MM.1S (cell line): ENCODE measurements at regions not wholly inside any gene's neighbourhood (a gene's known extent, or its start where the extent isn't known, plus 50 kb on each side); places are given as distances from the start of the nearest gene placed in this dataset.

Source experiments
- DNase-seq: peaks from one replicate; pipeline ENCODE4 v3.0.0-alpha.2; 2015
- H2AFZ ChIP-seq: fragments of 300-600 bp; sonication (generic); 2 replicates; pipeline ENCODE4 v1.6.0; 2016; ENCODE audit warnings: antibody characterized with exemption, low read length
- H3F3A ChIP-seq: fragments of 300-600 bp; sonication (generic); 2 replicates; pipeline ENCODE4 v1.6.1; 2016; ENCODE audit warnings: mild to moderate bottlenecking, antibody characterized with exemption, low read length, moderate library complexity, mixed read lengths; ENCODE audit not compliant: insufficient read depth
- H3K27ac ChIP-seq: fragments of 300-600 bp; sonication (generic); 2 replicates; pipeline ENCODE4 v1.5.1; 2016; ENCODE audit warnings: mild to moderate bottlenecking, low read length
- H3K27me3 ChIP-seq: fragments of 300-600 bp; sonication (generic); replicated peaks from 2 replicates; pipeline ENCODE4 v1.6.0; 2016; ENCODE audit warnings: low read length; ENCODE audit not compliant: insufficient read depth
- H3K36me3 ChIP-seq: fragments of 300-600 bp; sonication (generic); replicated peaks from 2 replicates; pipeline ENCODE4 v1.6.1; 2016; ENCODE audit warnings: mild to moderate bottlenecking, low read length, mixed read lengths; ENCODE audit not compliant: insufficient read depth
- H3K4me1 ChIP-seq: fragments of 300-600 bp; sonication (generic); 2 replicates; pipeline ENCODE4 v1.6.1; 2016; ENCODE audit warnings: low read length, mixed read lengths
- H3K4me2 ChIP-seq: fragments of 300-600 bp; sonication (generic); 2 replicates; pipeline ENCODE4 v1.6.0; 2016; ENCODE audit warnings: low read depth, low read length
- H3K4me3 ChIP-seq: fragments of 300-600 bp; sonication (generic); 2 replicates; pipeline ENCODE4 v1.5.1; 2016; ENCODE audit warnings: low read length, mixed read lengths
- H3K79me2 ChIP-seq: fragments of 300-600 bp; sonication (generic); 2 replicates; pipeline ENCODE4 v1.6.1; 2016; ENCODE audit warnings: mixed run types, low read length, mixed read lengths
- H3K9ac ChIP-seq: fragments of 300-600 bp; sonication (generic); 2 replicates; pipeline ENCODE4 v1.6.1; 2016; ENCODE audit warnings: low read length, mixed read lengths
- H3K9me2 ChIP-seq: fragments of 300-600 bp; sonication (generic); replicated peaks from 2 replicates; pipeline ENCODE4 v1.6.1; 2016; ENCODE audit warnings: mild to moderate bottlenecking, low read length, mixed read lengths; ENCODE audit not compliant: insufficient read depth
- H3K9me3 ChIP-seq: fragments of 300-600 bp; sonication (generic); replicated peaks from 2 replicates; pipeline ENCODE4 v1.6.1; 2016; ENCODE audit warnings: mild to moderate bottlenecking, low read length, mixed read lengths; ENCODE audit not compliant: insufficient read depth
- H4K20me1 ChIP-seq: fragments of 300-600 bp; sonication (generic); 2 replicates; pipeline ENCODE4 v1.6.1; 2016; ENCODE audit warnings: mild to moderate bottlenecking, low read length, moderate library complexity, mixed read lengths; ENCODE audit not compliant: insufficient read depth
- EZH2 ChIP-seq: fragments of 300-600 bp; sonication (generic); optimal IDR thresholded peaks from 2 replicates; pipeline ENCODE3; 2017; ENCODE audit warnings: low read depth, mild to moderate bottlenecking, antibody characterized with exemption, low read length, mixed read lengths
- EZH2phosphoT487 ChIP-seq: fragments of 300-600 bp; sonication (generic); IDR thresholded peaks from 2 replicates; pipeline ENCODE4 v1.6.1; 2018; ENCODE audit warnings: antibody characterized with exemption, low read length
- TF ChIP-seq, protein P1 (sequence below): fragments of 300-600 bp; sonication (generic); IDR thresholded peaks from 2 replicates; pipeline ENCODE4 v1.5.1; 2016; ENCODE audit warnings: antibody characterized with exemption, low read length, mixed read lengths

DNA sequence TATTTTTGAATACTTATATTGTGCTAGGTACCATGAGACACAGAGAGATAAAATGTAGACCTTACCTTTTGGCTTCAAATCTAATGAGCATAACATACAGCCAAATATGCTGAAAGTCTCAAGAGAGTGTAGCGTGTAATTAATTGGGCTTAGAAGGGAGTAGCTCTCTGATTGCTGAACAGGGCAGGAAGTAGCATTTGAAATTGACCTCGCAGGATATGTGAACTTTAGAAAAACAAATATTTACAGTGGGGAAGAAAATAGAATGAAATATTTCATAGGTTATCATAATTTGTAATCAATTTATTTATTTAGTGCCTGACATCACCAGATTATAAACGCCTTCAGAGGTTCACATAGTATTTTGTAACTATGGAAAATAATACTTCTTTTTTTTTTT, 327.1 kb downstream of the RFC3 start:
- Histone ChIP-seq H3K9me2 (no peaks in the 10 kb centered on the region), H3K27ac (no peak overlapping the region), H3K79me2 (no peaks in the 10 kb centered on the region), H3K4me1 (no peaks in the 10 kb centered on the region), H3K9me3 (no peaks in the 10 kb centered on the region), H3K36me3 (no peaks in the 10 kb centered on the region), H3K9ac (no peak overlapping the region), H4K20me1 (no peaks in the 10 kb centered on the region), H3K4me3 (no peak overlapping the region), H3F3A (no peaks in the 10 kb centered on the region), H3K4me2 (no peak overlapping the region), H2AFZ (no peak overlapping the region), H3K27me3 (no peaks in the 10 kb centered on the region)
- TF ChIP-seq EZH2 (no peak), EZH2phosphoT487 (no peak)
- TF ChIP-seq, protein P1, sequence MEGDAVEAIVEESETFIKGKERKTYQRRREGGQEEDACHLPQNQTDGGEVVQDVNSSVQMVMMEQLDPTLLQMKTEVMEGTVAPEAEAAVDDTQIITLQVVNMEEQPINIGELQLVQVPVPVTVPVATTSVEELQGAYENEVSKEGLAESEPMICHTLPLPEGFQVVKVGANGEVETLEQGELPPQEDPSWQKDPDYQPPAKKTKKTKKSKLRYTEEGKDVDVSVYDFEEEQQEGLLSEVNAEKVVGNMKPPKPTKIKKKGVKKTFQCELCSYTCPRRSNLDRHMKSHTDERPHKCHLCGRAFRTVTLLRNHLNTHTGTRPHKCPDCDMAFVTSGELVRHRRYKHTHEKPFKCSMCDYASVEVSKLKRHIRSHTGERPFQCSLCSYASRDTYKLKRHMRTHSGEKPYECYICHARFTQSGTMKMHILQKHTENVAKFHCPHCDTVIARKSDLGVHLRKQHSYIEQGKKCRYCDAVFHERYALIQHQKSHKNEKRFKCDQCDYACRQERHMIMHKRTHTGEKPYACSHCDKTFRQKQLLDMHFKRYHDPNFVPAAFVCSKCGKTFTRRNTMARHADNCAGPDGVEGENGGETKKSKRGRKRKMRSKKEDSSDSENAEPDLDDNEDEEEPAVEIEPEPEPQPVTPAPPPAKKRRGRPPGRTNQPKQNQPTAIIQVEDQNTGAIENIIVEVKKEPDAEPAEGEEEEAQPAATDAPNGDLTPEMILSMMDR: no peak
- DNase-seq: no peak

DNA sequence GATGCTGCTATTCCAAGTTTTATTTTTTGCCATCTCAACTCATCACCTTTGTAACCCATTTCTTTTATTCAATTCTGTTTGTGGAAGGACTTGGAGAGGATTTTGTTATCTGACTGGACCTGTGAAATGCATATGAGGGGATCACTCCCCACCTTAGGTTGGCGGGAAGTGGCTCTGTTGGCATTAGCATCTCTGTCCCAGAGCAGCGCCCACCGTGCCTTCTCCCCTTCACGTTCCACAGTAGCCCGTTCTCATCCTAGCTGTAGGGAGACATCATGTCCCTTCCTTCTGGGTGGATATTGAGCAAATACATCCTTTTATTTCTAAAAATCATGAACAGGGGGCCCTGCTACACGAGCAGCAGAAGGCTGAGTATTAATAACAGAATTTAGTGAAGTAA, 330.4 kb downstream of the RFC3 start:
- Histone ChIP-seq H3K9me3 (no peaks in the 10 kb centered on the region), H2AFZ (no peak overlapping the region), H3K27me3 (no peaks in the 10 kb centered on the region), H3K36me3 (no peaks in the 10 kb centered on the region), H3K27ac (no peak overlapping the region), H3K79me2 (no peaks in the 10 kb centered on the region), H3K4me1 (no peaks in the 10 kb centered on the region), H3K4me3 (no peak overlapping the region), H3K9ac (no peak overlapping the region), H3K4me2 (no peak overlapping the region), H4K20me1 (no peaks in the 10 kb centered on the region), H3F3A (no peaks in the 10 kb centered on the region), H3K9me2 (no peaks in the 10 kb centered on the region)
- no peak for TF ChIP-seq EZH2
- TF ChIP-seq, protein P1: no peak
- no peak for TF ChIP-seq EZH2phosphoT487
- no peak for DNase-seq

DNA sequence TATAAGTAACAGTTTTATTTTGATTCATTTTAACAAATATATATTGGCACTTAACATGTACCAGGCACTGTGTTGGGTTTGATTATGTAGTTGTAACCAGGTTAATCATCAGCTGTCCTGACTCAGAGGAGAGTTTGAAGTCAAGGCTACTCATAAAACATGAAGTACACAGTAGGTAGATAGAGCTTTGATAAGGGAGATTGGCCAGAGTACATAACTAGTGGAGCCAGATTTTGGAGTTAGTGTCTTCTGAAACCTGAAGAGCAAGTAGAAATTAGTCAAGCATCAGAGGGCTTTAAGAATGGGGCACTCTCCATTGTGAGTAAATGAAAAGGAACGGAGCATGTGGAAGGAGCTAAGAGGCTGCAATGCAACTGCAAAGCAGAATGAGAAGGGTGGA, 333.9 kb downstream of the RFC3 start:
- no peaks in the 10 kb centered on the region for H3K27me3 ChIP-seq
- no peaks in the 10 kb centered on the region for H3K79me2 ChIP-seq
- H3K9me2 ChIP-seq: no peaks in the 10 kb centered on the region
- H3F3A ChIP-seq: no peaks in the 10 kb centered on the region
- no peak for DNase-seq
- H3K9ac ChIP-seq: no peak overlapping the region
- no peak overlapping the region for H2AFZ ChIP-seq
- no peak overlapping the region for H3K4me2 ChIP-seq
- H3K27ac ChIP-seq: no peak overlapping the region
- no peaks in the 10 kb centered on the region for H4K20me1 ChIP-seq
- H3K4me3 ChIP-seq: no peak overlapping the region
- no peaks in the 10 kb centered on the region for H3K9me3 ChIP-seq
- no peaks in the 10 kb centered on the region for H3K36me3 ChIP-seq
- TF ChIP-seq, protein P1: no peak
- TF ChIP-seq EZH2 (no peak), EZH2phosphoT487 (no peak)
- no peaks in the 10 kb centered on the region for H3K4me1 ChIP-seq
